ENCODE measurements at regions not wholly inside any gene's neighbourhood (a gene's known extent, or its start where the extent isn't known, plus 50 kb on each side); places are given as distances from the start of the nearest gene placed in this dataset.

DNA sequence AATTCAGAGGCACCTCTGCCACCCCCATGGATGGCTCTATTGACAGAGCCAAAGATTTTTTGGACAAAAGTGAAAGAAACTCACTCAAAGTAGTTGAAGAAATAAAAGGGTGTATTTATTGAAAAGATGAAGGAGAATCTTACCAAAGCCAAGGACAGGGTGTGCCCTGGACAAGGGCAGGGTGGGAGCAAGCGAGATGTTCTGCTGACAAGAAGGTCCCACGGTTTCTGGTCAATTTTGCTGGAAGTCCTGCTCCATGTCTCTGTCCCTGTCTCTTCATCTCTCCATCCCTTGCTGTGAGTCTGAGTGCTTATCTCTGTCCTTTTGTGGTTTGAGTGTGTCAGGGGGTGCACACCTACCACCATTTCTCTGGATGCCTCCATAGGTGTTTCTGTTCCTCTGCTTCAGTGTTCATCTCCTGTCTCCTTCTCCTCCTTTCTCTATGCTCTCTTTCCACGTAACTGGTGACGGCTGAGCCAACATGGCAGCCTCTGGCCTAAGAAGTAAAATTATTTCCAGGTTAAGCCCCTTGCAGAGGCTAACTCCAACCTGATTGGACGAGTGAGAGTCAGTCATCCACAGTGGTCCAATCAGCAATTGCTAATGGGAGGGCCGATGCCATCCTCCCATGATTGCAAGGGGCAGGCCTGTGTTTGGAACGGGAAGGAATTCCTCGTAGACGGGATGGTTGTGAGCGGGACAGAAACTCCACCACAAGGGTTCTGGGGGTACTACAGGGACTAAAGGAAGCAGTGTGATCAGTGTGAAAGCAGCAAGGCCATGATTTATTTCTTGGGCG lies 502.1 kb upstream of the CDH4 start:
- TF ChIP-seq CTCF (IDR thresholded peaks at IDR 0.05) (no peak), CHD2 (IDR thresholded peaks at IDR 0.05; ENCODE audit: low read length, partially characterized antibody) (no peak), RFX5 (IDR thresholded peaks at IDR 0.05; ENCODE audit: low read length) (no peak), FOXM1 (IDR thresholded peaks at IDR 0.05; ENCODE audit: low read depth) (no peak)
- TF ChIP-seq, protein P1, sequence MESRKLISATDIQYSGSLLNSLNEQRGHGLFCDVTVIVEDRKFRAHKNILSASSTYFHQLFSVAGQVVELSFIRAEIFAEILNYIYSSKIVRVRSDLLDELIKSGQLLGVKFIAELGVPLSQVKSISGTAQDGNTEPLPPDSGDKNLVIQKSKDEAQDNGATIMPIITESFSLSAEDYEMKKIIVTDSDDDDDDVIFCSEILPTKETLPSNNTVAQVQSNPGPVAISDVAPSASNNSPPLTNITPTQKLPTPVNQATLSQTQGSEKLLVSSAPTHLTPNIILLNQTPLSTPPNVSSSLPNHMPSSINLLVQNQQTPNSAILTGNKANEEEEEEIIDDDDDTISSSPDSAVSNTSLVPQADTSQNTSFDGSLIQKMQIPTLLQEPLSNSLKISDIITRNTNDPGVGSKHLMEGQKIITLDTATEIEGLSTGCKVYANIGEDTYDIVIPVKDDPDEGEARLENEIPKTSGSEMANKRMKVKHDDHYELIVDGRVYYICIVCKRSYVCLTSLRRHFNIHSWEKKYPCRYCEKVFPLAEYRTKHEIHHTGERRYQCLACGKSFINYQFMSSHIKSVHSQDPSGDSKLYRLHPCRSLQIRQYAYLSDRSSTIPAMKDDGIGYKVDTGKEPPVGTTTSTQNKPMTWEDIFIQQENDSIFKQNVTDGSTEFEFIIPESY (IDR thresholded peaks at IDR 0.05; ENCODE audit: borderline replicate concordance, low read depth): no peak

Data from SK-N-SH (cell line).